ENCODE measurements at regions not wholly inside any gene's neighbourhood (a gene's known extent, or its start where the extent isn't known, plus 50 kb on each side); places are given as distances from the start of the nearest gene placed in this dataset.

DNA sequence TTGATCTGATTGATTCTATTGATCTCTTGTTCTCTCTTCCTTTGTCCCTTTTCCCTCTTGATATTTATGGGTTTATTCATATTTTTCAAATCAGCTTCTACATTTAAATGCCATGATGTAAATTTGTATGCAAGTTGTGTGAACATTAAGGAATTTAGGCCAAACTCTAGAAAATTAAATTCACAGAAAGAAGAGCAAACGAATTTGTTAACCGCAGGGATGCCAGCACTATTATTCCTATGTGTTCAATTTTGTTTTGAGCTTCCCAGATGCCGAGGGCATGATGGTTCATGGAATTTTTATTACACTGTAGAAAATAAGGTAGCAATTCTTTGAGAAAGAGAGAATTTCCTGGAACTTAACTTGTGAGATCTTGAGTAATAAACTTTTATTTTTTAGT, 220.9 kb downstream of the BUB3 start:
- TF ChIP-seq, protein P1, sequence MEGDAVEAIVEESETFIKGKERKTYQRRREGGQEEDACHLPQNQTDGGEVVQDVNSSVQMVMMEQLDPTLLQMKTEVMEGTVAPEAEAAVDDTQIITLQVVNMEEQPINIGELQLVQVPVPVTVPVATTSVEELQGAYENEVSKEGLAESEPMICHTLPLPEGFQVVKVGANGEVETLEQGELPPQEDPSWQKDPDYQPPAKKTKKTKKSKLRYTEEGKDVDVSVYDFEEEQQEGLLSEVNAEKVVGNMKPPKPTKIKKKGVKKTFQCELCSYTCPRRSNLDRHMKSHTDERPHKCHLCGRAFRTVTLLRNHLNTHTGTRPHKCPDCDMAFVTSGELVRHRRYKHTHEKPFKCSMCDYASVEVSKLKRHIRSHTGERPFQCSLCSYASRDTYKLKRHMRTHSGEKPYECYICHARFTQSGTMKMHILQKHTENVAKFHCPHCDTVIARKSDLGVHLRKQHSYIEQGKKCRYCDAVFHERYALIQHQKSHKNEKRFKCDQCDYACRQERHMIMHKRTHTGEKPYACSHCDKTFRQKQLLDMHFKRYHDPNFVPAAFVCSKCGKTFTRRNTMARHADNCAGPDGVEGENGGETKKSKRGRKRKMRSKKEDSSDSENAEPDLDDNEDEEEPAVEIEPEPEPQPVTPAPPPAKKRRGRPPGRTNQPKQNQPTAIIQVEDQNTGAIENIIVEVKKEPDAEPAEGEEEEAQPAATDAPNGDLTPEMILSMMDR (IDR thresholded peaks at IDR 0.05): no peak
- no peaks in the 10 kb centered on the region for H3K36me3 ChIP-seq (ENCODE audit: low read depth)
- no peaks in the 10 kb centered on the region for H3K9me3 ChIP-seq
- no peaks in the 10 kb centered on the region for H3K4me1 ChIP-seq (ENCODE audit: low read depth)
- DNase-seq (no peak), ATAC-seq (no peak)
- no peak overlapping the region for H3K4me3 ChIP-seq
- intact Hi-C loops (cut with DNase I, micrococcal nuclease): no loop called here

DNA sequence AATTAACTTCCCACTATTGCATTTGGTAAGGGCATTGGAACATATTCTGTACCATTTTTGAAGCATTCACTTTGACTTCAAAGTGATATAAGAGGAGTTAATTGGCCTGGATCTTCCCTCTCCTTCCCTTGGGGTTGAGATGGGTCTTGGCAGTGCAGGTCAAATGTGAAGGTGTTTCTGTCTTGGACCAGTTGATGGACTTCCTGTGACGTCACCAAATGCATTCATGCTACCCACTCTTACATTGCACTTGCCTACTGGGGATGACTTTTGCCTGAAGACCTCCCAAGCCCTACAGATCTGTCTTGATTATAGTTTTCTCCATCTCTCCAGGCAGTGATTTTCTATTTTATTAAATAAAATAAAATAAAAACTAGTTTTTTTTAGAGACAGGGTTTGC, 221.5 kb downstream of the BUB3 start:
- DNase-seq (no peak), ATAC-seq (no peak)
- Histone ChIP-seq H3K4me1 (ENCODE audit: low read depth) (no peaks in the 10 kb centered on the region), H3K36me3 (ENCODE audit: low read depth) (no peaks in the 10 kb centered on the region), H3K9me3 (no peaks in the 10 kb centered on the region), H3K4me3 (no peak overlapping the region)
- intact Hi-C loops (cut with DNase I, micrococcal nuclease): no loop called here
- TF ChIP-seq, protein P1 (IDR thresholded peaks at IDR 0.05): no peak

DNA sequence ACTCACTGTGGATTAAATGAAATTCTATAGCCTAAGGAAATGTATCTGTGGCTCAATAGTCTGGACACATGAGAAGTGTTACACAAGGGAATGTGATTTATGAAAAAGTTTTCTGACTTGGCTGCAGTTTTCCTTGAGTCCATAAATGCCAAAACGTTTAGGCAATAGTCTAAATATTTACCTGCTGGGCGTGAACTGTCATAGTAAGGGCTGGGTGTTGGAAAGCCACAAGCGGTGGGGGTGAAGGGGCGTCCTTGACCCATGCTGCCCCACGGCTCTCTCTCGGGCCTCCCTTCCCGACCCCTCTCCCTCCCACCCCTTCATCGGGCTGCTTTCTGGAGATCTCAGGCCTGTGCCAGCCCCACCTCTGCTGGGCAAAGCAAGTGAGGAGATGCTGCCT, 223.7 kb downstream of the BUB3 start:
- ATAC-seq (no peak), DNase-seq (no peak)
- Histone ChIP-seq H3K9me3 (no peaks in the 10 kb centered on the region), H3K4me1 (ENCODE audit: low read depth) (no peaks in the 10 kb centered on the region), H3K36me3 (ENCODE audit: low read depth) (no peaks in the 10 kb centered on the region), H3K4me3 (no peak overlapping the region)
- TF ChIP-seq, protein P1 (IDR thresholded peaks at IDR 0.05): no peak
- intact Hi-C loops (cut with DNase I, micrococcal nuclease): no loop called here

DNA sequence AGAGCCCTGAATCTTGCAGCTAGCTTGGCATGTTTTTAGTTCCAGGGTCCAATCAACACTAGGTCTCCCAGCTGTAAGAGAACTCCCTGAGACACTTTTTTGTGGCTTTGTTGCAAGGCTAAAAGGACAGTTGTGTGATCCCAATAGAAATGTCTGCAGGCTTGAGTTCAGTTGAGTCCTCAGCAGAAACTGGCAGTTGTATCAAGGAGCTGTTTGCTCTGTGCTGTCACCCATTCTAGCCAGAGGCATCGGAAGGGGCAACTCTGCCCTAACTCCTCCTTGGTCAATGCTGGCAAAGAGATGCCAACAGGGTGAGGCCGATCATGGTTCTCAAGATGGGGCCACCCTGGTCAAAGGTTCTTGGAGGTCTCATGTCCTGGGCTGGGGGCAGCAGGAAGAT, 224.1 kb downstream of the BUB3 start:
- no peak overlapping the region for H3K4me3 ChIP-seq
- no peaks in the 10 kb centered on the region for H3K36me3 ChIP-seq (ENCODE audit: low read depth)
- DNase-seq (no peak), ATAC-seq (no peak)
- intact Hi-C loops (cut with DNase I, micrococcal nuclease): no loop called here
- no peaks in the 10 kb centered on the region for H3K9me3 ChIP-seq
- TF ChIP-seq, protein P1 (IDR thresholded peaks at IDR 0.05): no peak
- no peaks in the 10 kb centered on the region for H3K4me1 ChIP-seq (ENCODE audit: low read depth)

DNA sequence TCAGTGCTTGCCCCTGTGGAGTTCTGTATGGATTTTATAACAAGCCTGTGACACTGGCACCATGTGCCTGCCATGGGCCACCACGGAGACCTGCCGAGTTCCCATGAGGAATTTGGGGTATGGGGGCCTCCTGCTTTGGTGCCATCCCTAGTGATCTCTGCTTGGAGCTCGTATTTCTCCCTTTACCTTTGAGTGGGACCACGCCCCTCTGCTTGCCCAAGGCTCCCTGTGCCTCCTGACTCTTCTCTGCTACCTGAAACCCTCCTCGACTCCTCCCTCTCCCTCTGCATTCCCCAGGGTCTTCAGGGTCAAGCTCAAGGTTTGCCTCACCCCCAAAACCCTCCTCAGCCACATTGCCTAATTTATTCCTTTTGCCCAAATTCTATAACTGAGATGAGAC, 225.0 kb downstream of the BUB3 start:
- Histone ChIP-seq H3K36me3 (ENCODE audit: low read depth) (no peaks in the 10 kb centered on the region), H3K4me1 (ENCODE audit: low read depth) (no peaks in the 10 kb centered on the region), H3K9me3 (no peaks in the 10 kb centered on the region), H3K4me3 (no peak overlapping the region)
- no peak for DNase-seq
- TF ChIP-seq, protein P1 (IDR thresholded peaks at IDR 0.05): no peak
- intact Hi-C loops (cut with DNase I, micrococcal nuclease): no loop called here
- no peak for ATAC-seq

DNA sequence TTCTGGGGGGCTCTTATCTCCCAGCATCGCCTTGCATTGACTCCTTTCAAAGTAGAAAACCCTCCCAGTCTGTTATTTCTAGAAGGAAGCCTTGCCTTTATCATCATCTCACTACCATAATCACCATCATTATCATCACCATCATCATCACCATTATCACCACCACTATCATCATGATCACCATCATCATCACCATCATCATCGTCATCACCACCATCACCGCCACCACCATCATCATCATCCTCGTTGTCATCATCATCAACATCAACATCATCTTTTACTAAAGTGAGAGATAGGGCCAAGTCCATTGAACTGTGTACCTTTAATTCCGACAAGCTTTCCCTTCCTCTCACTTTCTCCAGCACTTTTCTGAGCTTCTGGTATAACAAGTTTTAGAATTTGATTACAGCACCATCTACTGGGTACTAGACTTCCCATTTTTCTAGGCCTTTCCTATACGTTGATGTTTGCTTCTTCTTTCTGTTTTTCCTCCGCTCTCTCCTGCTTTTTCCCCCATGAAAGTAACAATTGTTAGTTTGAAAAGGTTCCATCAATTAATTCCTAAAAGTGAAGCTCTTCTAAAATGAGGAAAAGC, 226.4 kb downstream of the BUB3 start:
- DNase-seq (no peak), ATAC-seq (no peak)
- intact Hi-C loops (cut with DNase I, micrococcal nuclease): no loop called here
- Histone ChIP-seq H3K36me3 (ENCODE audit: low read depth) (no peaks in the 10 kb centered on the region), H3K4me3 (no peak overlapping the region), H3K9me3 (no peaks in the 10 kb centered on the region), H3K4me1 (ENCODE audit: low read depth) (no peaks in the 10 kb centered on the region)
- TF ChIP-seq, protein P1 (IDR thresholded peaks at IDR 0.05): no peak
